ENCODE measurements at regions not wholly inside any gene's neighbourhood (a gene's known extent, or its start where the extent isn't known, plus 50 kb on each side); places are given as distances from the start of the nearest gene placed in this dataset.

GRCh38 chr14:22227084-22227483, 361.9 kb downstream of the DAD1 start:
- TF ChIP-seq CTCF (optimal IDR thresholded peaks at IDR 0.05 in 1 of 3, IDR thresholded peaks at IDR 0.05 in 1 of 3, conservative IDR thresholded peaks at IDR 0.05 in 1 of 3; ENCODE audit: extremely low read depth in 1 of 3, insufficient read depth in 2 of 3, low read length in 3 of 3), result no peak
- TF ChIP-seq EZH2 (IDR thresholded peaks at IDR 0.05; ENCODE audit: low read length), result no peak
